AG04450 (cell line): ENCODE measurements at regions not wholly inside any gene's neighbourhood (a gene's known extent, or its start where the extent isn't known, plus 50 kb on each side); places are given as distances from the start of the nearest gene placed in this dataset.

Experiments used
- CTCF ChIA-PET: fragments of 300-600, 350-600 bp; formaldehyde crosslinking; extraction: SDS; loops from one replicate; lab custom pipeline; 2022; ENCODE audit warnings: antibody characterized with exemption, inconsistent platforms; lab: Charles Lee
- POLR2A ChIA-PET: fragments of 350-600 bp; formaldehyde crosslinking; extraction: SDS; loops from one replicate; lab custom pipeline; 2021; ENCODE audit warnings: antibody characterized with exemption, inconsistent platforms; lab: Yijun Ruan, JAX
- DNase-seq: peaks from one replicate; pipeline ENCODE4 v3.0.0-alpha.2; 2011; ENCODE audit warnings: low read depth, low spot score
- H3K27ac ChIP-seq: one replicate; pipeline ENCODE4 v1.5.1; 2012; ENCODE audit warnings: low read depth, low read length, control low read depth
- H3K27me3 ChIP-seq: one replicate; pipeline ENCODE4 v1.6.0; 2012; ENCODE audit warnings: low read length; ENCODE audit not compliant: control insufficient read depth, insufficient read depth
- H3K4me3 ChIP-seq: 2 replicates; pipeline ENCODE4 v1.5.1; 2011; ENCODE audit warnings: mild to moderate bottlenecking, low read depth, low read length, control low read depth
- H3K9me3 ChIP-seq: 2 replicates; pipeline ENCODE4 v1.5.1; 2012; ENCODE audit warnings: low read length; ENCODE audit not compliant: control insufficient read depth, insufficient read depth
- TF ChIP-seq, protein P1 (sequence below): IDR thresholded peaks from 2 replicates; pipeline ENCODE4 v1.5.1; 2011; ENCODE audit warnings: low read depth, low read length, control low read depth, inconsistent platforms

DNA sequence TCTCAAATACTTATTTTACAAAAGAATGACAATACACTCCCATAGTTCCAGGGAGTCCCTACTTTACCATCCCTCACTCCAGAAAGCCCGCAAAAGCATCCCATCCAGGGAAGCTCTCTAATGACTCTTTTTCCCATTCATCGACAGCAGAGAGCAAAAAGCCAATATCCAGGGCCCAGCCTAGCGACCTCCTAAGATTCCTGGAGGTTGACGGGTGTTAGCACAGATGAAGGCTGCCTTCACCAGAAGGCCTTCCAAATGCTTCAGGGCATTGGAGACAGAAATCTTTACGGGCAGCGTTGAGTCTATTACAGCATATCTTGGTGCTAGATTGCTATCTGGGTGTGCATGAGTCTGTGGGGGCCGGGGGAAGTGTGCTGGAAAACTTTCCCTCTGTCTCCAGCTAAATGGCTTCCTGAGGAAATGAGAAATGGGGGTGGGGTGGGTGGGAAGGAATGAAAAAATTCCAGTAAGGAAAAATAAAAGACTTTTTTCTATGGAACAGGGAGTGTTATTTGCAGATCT is 136.6 kb downstream of the PROX1 start:
- peaks cover 7% of the 10 kb centered on the region for H3K27me3 ChIP-seq
- no peak for DNase-seq
- POLR2A ChIA-PET: no interaction called here
- CTCF ChIA-PET: interaction anchor here (1.1 to 1.5 kb wide), 2 partner anchors 9 to 750 kb away, joined by 3 read pairs; no protein-coding TSS in a partner anchor
- TF ChIP-seq, protein P1, sequence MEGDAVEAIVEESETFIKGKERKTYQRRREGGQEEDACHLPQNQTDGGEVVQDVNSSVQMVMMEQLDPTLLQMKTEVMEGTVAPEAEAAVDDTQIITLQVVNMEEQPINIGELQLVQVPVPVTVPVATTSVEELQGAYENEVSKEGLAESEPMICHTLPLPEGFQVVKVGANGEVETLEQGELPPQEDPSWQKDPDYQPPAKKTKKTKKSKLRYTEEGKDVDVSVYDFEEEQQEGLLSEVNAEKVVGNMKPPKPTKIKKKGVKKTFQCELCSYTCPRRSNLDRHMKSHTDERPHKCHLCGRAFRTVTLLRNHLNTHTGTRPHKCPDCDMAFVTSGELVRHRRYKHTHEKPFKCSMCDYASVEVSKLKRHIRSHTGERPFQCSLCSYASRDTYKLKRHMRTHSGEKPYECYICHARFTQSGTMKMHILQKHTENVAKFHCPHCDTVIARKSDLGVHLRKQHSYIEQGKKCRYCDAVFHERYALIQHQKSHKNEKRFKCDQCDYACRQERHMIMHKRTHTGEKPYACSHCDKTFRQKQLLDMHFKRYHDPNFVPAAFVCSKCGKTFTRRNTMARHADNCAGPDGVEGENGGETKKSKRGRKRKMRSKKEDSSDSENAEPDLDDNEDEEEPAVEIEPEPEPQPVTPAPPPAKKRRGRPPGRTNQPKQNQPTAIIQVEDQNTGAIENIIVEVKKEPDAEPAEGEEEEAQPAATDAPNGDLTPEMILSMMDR: no peak
- H3K4me3 ChIP-seq: no peak overlapping the region
- no peak overlapping the region for H3K27ac ChIP-seq
- no peaks in the 10 kb centered on the region for H3K9me3 ChIP-seq

DNA sequence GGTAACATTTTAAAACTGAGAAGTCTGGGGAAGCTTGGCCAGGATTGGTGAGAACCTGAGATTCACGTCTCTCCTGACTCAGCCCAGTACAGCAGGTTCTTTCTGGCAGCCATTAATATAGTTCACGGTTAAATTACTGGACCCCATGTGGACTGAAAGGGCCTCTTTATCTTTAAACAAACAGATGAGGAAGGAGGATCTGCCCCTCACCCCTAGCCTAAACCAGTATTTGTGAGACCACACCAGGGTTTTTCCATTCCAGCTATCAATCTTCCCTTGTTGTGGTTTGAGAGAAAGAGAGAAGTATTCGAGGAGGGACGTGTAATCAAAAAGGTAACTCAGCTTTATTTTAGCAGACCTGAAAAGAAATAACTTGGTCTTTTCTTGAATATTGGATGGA is 137.1 kb downstream of the PROX1 start:
- CTCF ChIA-PET: interaction anchor here (1.5 kb wide), 1 partner anchor 750 kb away, joined by 3 read pairs; no protein-coding TSS in a partner anchor
- TF ChIP-seq, protein P1: no peak
- peaks cover 7% of the 10 kb centered on the region for H3K27me3 ChIP-seq
- DNase-seq: no peak
- H3K27ac ChIP-seq: no peak overlapping the region
- POLR2A ChIA-PET: no interaction called here
- no peak overlapping the region for H3K4me3 ChIP-seq
- H3K9me3 ChIP-seq: no peaks in the 10 kb centered on the region

DNA sequence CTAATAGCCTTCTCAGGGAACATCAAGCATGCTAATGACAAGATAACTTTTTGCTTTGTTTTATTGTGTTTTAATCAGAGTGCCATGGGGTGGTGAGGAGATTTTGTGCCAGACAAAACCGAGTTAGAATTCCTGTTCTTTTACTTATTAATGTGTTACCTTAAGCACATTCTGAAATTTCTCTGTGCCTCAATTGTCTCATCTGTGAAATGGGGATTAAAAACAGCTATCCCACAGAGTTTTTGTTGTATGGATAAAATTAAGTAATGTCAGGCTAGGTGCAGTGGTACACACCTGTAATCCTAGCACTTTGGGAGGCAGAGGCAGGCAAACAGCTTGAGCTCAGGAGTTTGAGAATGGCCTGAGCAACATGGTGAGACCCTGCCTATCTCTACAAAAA is 138.0 kb downstream of the PROX1 start:
- no peak overlapping the region for H3K4me3 ChIP-seq
- TF ChIP-seq, protein P1: no peak
- ChIA-PET CTCF (interaction anchor here (0.8 to 1.3 kb wide), 2 partner anchors 136 to 753 kb away, joined by 3 to 5 read pairs; no protein-coding TSS in a partner anchor), POLR2A (no interaction called here)
- H3K27ac ChIP-seq: no peak overlapping the region
- H3K27me3 ChIP-seq: peaks cover 7% of the 10 kb centered on the region
- no peaks in the 10 kb centered on the region for H3K9me3 ChIP-seq
- DNase-seq: no peak

DNA sequence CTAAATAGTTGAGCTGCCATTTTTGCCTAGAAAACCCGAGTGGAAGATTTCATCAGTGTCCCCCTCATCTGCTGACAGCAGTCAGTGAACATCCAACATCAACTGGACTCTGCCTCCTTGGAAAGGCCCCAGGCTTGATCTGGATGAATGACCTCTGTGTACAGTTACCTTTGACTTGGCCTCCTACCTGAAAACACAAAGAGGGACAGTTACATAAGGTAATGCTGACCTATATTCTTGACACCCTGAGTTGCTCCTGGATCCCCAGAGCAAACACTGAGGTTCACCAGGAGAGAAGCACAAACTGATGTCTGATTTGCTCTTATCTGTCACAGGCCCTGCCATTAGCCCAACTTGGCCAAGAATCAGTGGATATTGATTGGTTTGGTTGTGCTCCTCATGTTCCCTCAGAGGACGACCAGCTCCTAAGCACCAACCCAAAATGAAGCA is 138.9 kb downstream of the PROX1 start:
- Histone ChIP-seq H3K27ac (no peak overlapping the region), H3K4me3 (no peak overlapping the region), H3K9me3 (no peaks in the 10 kb centered on the region), H3K27me3 (peaks cover 7% of the 10 kb centered on the region)
- ChIA-PET CTCF (no interaction called here), POLR2A (no interaction called here)
- no peak for DNase-seq
- TF ChIP-seq, protein P1: no peak

DNA sequence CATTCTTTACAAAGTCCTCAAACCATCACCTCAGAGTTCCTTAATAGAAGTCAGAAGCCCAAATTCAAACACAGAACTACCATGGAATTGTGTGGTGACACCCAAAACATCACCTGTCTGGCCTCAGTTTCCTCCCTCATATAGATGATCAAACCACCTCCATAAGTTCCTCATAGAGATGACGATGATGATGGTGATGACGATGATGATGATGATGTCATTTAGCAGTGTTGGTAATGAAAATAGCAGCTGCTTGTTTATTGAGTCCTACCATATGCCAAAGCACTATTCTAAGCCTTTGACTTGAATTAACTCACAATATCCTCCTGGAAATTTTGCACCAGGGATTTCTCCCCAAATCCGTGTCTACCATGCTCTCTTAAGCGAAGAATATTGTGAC is 139.9 kb downstream of the PROX1 start:
- ChIA-PET CTCF (no interaction called here), POLR2A (no interaction called here)
- H3K4me3 ChIP-seq: no peak overlapping the region
- TF ChIP-seq, protein P1: no peak
- H3K9me3 ChIP-seq: no peaks in the 10 kb centered on the region
- H3K27me3 ChIP-seq: peaks cover 7% of the 10 kb centered on the region
- no peak for DNase-seq
- H3K27ac ChIP-seq: no peak overlapping the region
